ENCODE measurements at regions not wholly inside any gene's neighbourhood (a gene's known extent, or its start where the extent isn't known, plus 50 kb on each side); places are given as distances from the start of the nearest gene placed in this dataset.

DNA sequence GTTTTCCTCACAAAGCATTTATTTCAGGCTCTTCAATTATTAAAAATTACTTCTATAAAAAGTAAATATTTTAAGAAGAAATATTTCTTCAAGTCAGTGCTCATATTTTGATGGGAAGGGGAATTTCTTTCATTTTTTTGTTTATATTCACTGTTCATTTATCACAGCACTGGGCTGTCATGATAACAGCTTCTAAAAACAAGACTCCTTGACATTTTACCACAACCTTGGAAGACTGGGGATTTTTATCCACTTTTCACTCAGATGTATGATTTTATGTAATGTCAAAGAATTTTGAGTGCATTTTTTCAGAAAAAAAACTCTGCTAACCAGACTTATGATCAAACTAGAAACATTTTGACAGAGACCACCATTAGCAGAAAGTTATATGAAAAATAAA lies 149.7 kb downstream of the PHLDA1 start:
- H3K27me3 ChIP-seq (ENCODE audit: insufficient read depth, poor library complexity, severe bottlenecking), result no peaks in the 10 kb centered on the region
- H3K4me3 ChIP-seq (replicated peaks; ENCODE audit: insufficient read depth, low read length), result no peak overlapping the region
- DNase-seq (ENCODE audit: low read depth in 1 of 2, low spot score in 1 of 2), result no peak
- no peak for TF ChIP-seq SPI1 (IDR thresholded peaks at IDR 0.05; ENCODE audit: borderline replicate concordance, low read depth)
- TF ChIP-seq, protein P1, sequence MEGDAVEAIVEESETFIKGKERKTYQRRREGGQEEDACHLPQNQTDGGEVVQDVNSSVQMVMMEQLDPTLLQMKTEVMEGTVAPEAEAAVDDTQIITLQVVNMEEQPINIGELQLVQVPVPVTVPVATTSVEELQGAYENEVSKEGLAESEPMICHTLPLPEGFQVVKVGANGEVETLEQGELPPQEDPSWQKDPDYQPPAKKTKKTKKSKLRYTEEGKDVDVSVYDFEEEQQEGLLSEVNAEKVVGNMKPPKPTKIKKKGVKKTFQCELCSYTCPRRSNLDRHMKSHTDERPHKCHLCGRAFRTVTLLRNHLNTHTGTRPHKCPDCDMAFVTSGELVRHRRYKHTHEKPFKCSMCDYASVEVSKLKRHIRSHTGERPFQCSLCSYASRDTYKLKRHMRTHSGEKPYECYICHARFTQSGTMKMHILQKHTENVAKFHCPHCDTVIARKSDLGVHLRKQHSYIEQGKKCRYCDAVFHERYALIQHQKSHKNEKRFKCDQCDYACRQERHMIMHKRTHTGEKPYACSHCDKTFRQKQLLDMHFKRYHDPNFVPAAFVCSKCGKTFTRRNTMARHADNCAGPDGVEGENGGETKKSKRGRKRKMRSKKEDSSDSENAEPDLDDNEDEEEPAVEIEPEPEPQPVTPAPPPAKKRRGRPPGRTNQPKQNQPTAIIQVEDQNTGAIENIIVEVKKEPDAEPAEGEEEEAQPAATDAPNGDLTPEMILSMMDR (IDR thresholded peaks at IDR 0.05; ENCODE audit: insufficient read depth, low read length), result no peak
- no peak for TF ChIP-seq REST (IDR thresholded peaks at IDR 0.05; ENCODE audit: insufficient replicate concordance, low read depth)
- TF ChIP-seq GABPA (IDR thresholded peaks at IDR 0.05; ENCODE audit: low read depth), result no peak
- no peak for TF ChIP-seq POLR2AphosphoS5 (IDR thresholded peaks at IDR 0.05; ENCODE audit: low read depth)
- no peak overlapping the region for H3K27ac ChIP-seq (replicated peaks)

DNA sequence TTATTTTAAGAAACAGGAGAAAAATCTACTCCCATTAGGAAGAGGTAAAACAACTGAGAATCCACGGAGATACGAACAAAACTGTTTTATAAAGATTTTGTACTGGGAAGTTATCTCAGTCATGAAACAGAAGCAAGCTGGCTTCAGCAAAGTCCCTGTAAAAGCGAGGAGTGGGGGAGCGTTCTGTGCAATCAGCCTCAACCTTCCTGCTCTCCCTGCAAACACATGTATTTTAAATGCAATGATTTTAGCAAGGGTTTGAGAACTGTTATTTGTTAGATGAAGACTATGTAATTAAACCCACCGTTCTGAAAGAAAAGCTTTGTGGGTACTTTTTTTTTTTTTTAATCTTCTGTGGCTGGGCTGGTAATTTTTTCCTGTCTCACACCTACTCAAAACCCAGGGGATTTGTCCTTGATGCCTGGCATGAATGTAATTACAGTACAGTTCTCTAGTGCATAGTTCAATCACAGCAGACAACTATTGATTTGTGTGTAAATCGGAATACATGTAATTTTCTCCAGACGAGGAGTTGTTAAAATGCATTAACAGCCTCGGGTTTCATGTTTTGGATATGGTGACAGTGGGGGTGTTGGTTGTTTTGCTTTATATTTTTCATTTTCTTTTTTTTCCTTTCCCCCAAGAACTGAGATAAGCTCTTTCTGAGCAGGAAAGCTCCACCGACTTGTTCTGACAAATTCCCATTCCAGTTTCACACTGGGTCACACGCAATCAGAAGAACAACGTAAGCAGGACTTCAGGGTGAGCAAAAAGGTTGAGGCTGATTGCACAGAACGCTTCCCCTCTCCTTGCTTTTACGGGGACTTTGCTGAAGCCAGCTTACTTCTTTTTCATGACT lies 153.6 kb downstream of the PHLDA1 start:
- no peak overlapping the region for H3K27ac ChIP-seq (replicated peaks)
- H3K4me3 ChIP-seq (replicated peaks; ENCODE audit: insufficient read depth, low read length), result no peak overlapping the region
- DNase-seq (ENCODE audit: low read depth in 1 of 2, low spot score in 1 of 2), result no peak
- no peak for TF ChIP-seq POLR2AphosphoS5 (IDR thresholded peaks at IDR 0.05; ENCODE audit: low read depth)
- no peak for TF ChIP-seq SPI1 (IDR thresholded peaks at IDR 0.05; ENCODE audit: borderline replicate concordance, low read depth)
- TF ChIP-seq REST (IDR thresholded peaks at IDR 0.05; ENCODE audit: insufficient replicate concordance, low read depth), result no peak
- TF ChIP-seq GABPA (IDR thresholded peaks at IDR 0.05; ENCODE audit: low read depth), result no peak
- TF ChIP-seq, protein P1 (IDR thresholded peaks at IDR 0.05; ENCODE audit: insufficient read depth, low read length), result no peak
- H3K27me3 ChIP-seq (ENCODE audit: insufficient read depth, poor library complexity, severe bottlenecking), result no peaks in the 10 kb centered on the region

- no peak for DNase-seq (ENCODE audit: low read depth in 1 of 2, low spot score in 1 of 2)
- H3K27me3 ChIP-seq (ENCODE audit: insufficient read depth, poor library complexity, severe bottlenecking), result no peaks in the 10 kb centered on the region
- H3K27ac ChIP-seq (replicated peaks), result no peak overlapping the region
- H3K4me3 ChIP-seq (replicated peaks; ENCODE audit: insufficient read depth, low read length), result no peak overlapping the region
- TF ChIP-seq REST (IDR thresholded peaks at IDR 0.05; ENCODE audit: insufficient replicate concordance, low read depth) (no peak), POLR2AphosphoS5 (IDR thresholded peaks at IDR 0.05; ENCODE audit: low read depth) (no peak)
These were observed 154.5 kb downstream of the PHLDA1 start for GRCh38 chr12:75876832-75877762.
